Calu3 (cell line): ENCODE measurements at regions not wholly inside any gene's neighbourhood (a gene's known extent, or its start where the extent isn't known, plus 50 kb on each side); places are given as distances from the start of the nearest gene placed in this dataset.

Experiments
- BruUV-seq: library from RNA; stranded (reverse); fragments of 400-500 nt; replicated peaks from 2 replicates; lab custom pipeline; 2021; lab: Mats Ljungman, UMichigan
- CTCF ChIA-PET: fragments of 300-600 bp; sonication (Branson Sonifier 250); formaldehyde crosslinking; loops from one replicate; lab custom pipeline; 2022; ENCODE audit warnings: antibody characterized with exemption; lab: Charles Lee
- DNase-seq: peaks from one replicate; pipeline ENCODE4 v3.0.0; 2022
- H3K27ac Mint-ChIP-seq: one replicate; pipeline ENCODE4 v1.8.0; 2022; ENCODE audit warnings: mixed read lengths; ENCODE audit not compliant: unreplicated experiment
- H3K27me3 Mint-ChIP-seq: one replicate; pipeline ENCODE4 v1.8.0; 2022; ENCODE audit warnings: mixed read lengths; ENCODE audit not compliant: unreplicated experiment
- H3K36me3 Mint-ChIP-seq: one replicate; pipeline ENCODE4 v1.8.0; 2022; ENCODE audit warnings: mild to moderate bottlenecking, moderate library complexity, mixed read lengths; ENCODE audit not compliant: insufficient read depth, unreplicated experiment
- H3K4me1 Mint-ChIP-seq: one replicate; pipeline ENCODE4 v1.8.0; 2022; ENCODE audit warnings: mild to moderate bottlenecking, low read depth, mixed read lengths; ENCODE audit not compliant: unreplicated experiment
- H3K4me3 Mint-ChIP-seq: one replicate; pipeline ENCODE4 v1.8.0; 2022; ENCODE audit warnings: mild to moderate bottlenecking, low read depth, moderate library complexity, mixed read lengths; ENCODE audit not compliant: unreplicated experiment
- H3K9me3 Mint-ChIP-seq: one replicate; pipeline ENCODE4 v1.8.0; 2022; ENCODE audit warnings: low read depth, mixed read lengths; ENCODE audit not compliant: unreplicated experiment
- intact Hi-C: fragments of 100-400 bp; cut with micrococcal nuclease; formaldehyde crosslinking; loops from one replicate; pipeline ENCODE4 v1.10.0; 2022; ENCODE audit not compliant: unreplicated experiment
- TF ChIP-seq, protein P1 (sequence below): fragments of 200-600 bp; IDR thresholded peaks from one replicate; pipeline ENCODE4 v1.8.0; 2022; ENCODE audit warnings: antibody characterized with exemption; ENCODE audit not compliant: unreplicated experiment

DNA sequence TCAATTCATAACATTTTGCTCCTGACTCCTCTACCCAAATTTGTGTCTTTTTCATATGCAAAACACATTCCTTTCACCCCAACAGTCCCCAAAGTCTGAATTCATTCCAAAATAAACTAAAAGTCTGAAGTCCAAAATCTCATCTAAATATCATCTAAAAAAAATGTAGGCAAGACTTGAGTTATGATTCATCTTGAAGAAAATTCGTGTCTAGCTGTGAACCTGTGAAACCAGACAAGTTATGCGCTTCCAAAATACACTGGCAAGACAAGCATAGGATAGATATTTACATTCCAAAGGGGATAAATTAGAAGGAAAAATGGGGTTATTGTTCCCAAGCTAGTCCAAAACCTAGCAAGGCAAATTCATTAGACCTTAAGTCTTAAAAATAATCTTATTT lies 1302.0 kb upstream of the GBE1 start:
- Mint-ChIP-seq H3K4me3 (no peak overlapping the region), H3K4me1 (peaks cover 15% of the 10 kb centered on the region), H3K36me3 (no peaks in the 10 kb centered on the region), H3K9me3 (peaks cover 2% of the 10 kb centered on the region), H3K27ac (no peak overlapping the region), H3K27me3 (no peaks in the 10 kb centered on the region)
- TF ChIP-seq, protein P1, sequence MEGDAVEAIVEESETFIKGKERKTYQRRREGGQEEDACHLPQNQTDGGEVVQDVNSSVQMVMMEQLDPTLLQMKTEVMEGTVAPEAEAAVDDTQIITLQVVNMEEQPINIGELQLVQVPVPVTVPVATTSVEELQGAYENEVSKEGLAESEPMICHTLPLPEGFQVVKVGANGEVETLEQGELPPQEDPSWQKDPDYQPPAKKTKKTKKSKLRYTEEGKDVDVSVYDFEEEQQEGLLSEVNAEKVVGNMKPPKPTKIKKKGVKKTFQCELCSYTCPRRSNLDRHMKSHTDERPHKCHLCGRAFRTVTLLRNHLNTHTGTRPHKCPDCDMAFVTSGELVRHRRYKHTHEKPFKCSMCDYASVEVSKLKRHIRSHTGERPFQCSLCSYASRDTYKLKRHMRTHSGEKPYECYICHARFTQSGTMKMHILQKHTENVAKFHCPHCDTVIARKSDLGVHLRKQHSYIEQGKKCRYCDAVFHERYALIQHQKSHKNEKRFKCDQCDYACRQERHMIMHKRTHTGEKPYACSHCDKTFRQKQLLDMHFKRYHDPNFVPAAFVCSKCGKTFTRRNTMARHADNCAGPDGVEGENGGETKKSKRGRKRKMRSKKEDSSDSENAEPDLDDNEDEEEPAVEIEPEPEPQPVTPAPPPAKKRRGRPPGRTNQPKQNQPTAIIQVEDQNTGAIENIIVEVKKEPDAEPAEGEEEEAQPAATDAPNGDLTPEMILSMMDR = no peak
- no peak for DNase-seq
- intact Hi-C loops = no loop called here
- CTCF ChIA-PET = no interaction called here
- BruUV-seq = no TSS peak

DNA sequence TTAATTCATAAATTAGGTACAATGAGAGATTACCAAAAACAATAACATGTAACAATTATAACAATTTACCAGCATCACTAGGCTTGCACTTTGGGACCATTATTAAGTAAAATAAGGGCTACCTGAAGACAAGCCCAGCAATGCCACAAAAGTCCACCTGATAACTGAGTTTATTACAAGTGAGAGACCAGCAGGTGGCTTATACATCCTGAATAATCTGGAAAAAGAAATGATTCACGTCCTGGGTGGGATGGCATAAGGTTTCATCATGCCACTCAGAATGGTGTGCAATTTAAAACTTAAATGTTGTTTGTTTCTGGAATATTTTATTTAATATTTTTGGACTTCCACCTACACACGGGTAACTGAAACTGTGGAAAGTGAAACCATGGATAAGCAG lies 1287.1 kb upstream of the GBE1 start:
- no peaks in the 10 kb centered on the region for H3K27me3 Mint-ChIP-seq
- TF ChIP-seq, protein P1 = no peak
- CTCF ChIA-PET = no interaction called here
- no peak for DNase-seq
- intact Hi-C loops = no loop called here
- H3K36me3 Mint-ChIP-seq = no peaks in the 10 kb centered on the region
- no peak overlapping the region for H3K4me3 Mint-ChIP-seq
- H3K9me3 Mint-ChIP-seq = no peaks in the 10 kb centered on the region
- H3K27ac Mint-ChIP-seq = no peak overlapping the region
- H3K4me1 Mint-ChIP-seq = no peaks in the 10 kb centered on the region
- BruUV-seq = no TSS peak

DNA sequence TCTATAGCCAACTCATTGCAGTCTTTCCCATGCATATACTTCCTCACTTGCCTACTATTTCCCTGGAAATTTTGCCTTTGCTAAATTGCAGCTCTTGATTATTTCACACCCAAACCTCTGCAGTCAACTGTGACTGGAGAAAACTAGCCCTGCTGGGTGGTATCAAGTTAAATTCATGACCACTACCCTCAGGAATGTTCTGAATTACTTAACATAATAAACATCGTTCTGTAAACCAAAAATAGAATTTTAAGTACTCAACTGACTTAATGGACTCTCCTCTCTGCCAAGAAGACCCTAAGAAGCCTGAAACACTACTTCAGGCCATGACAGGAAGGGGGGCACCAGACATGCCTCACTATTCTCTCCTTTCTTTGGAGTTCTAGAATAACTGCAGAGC lies 1278.0 kb upstream of the GBE1 start:
- TF ChIP-seq, protein P1 = no peak
- Mint-ChIP-seq H3K4me1 (no peaks in the 10 kb centered on the region), H3K36me3 (no peaks in the 10 kb centered on the region), H3K27me3 (no peaks in the 10 kb centered on the region), H3K4me3 (no peak overlapping the region), H3K9me3 (no peaks in the 10 kb centered on the region), H3K27ac (no peak overlapping the region)
- no TSS peak for BruUV-seq
- no peak for DNase-seq
- CTCF ChIA-PET = no interaction called here
- intact Hi-C loops = no loop called here

DNA sequence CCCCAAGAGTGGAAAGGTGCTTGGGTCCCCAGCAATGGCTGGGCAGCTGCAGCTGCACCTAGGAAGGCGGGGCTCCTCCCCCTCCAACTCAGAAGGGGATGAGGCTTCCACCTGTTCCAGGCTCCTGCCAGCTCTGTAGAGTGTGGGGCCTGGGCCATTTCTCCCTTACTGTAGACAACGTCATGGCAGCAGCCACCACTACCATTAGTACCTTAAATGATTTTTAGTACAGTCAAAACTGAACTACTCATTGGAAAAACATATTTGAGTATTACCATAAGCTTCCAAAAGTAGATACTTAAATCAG lies 1274.2 kb upstream of the GBE1 start:
- BruUV-seq = no TSS peak
- DNase-seq = no peak
- Mint-ChIP-seq H3K4me3 (no peak overlapping the region), H3K27me3 (no peaks in the 10 kb centered on the region), H3K4me1 (no peaks in the 10 kb centered on the region), H3K36me3 (no peaks in the 10 kb centered on the region), H3K9me3 (no peaks in the 10 kb centered on the region), H3K27ac (no peak overlapping the region)
- intact Hi-C loops = no loop called here
- CTCF ChIA-PET = no interaction called here
- TF ChIP-seq, protein P1 = no peak
